ENCODE measurements at regions not wholly inside any gene's neighbourhood (a gene's known extent, or its start where the extent isn't known, plus 50 kb on each side); places are given as distances from the start of the nearest gene placed in this dataset.

GRCh38 chr2:23036629-23037028 lies 348.4 kb upstream of the KLHL29 start:
- no peak for TF ChIP-seq CTCF (IDR thresholded peaks at IDR 0.05)
- no peak for TF ChIP-seq POLR2A (IDR thresholded peaks at IDR 0.05)
